SK-N-SH (cell line): ENCODE measurements at regions not wholly inside any gene's neighbourhood (a gene's known extent, or its start where the extent isn't known, plus 50 kb on each side); places are given as distances from the start of the nearest gene placed in this dataset.

Experiments used
- CHD2 ChIP-seq: fragments of 150-350 bp; IDR thresholded peaks from 2 replicates; pipeline ENCODE4 v1.6.1; 2018; ENCODE audit warnings: low read length; ENCODE audit not compliant: partially characterized antibody
- EP300 ChIP-seq, 2 experiments: IDR thresholded peaks; 2 replicates each; pipeline versions ENCODE4 v1.4.0 to v1.6.1; 2012; ENCODE audit warnings: borderline replicate concordance in 1 of 2, low read depth in 1 of 2, low read length in 1 of 2
- MEF2A ChIP-seq: IDR thresholded peaks from 2 replicates; pipeline ENCODE4 v1.4.0; 2012; ENCODE audit warnings: low read depth, borderline replicate concordance
- TAF1 ChIP-seq: IDR thresholded peaks from 2 replicates; pipeline ENCODE4 v1.6.1; 2012; ENCODE audit warnings: low read depth, mild to moderate bottlenecking, low read length, moderate library complexity, borderline replicate concordance
- TF ChIP-seq, protein P1 (sequence below): fragments of 200-600 bp; sonication (generic); IDR thresholded peaks from 2 replicates; pipeline ENCODE4 v1.6.1; 2017; ENCODE audit warnings: antibody characterized with exemption, mild to moderate bottlenecking, moderate library complexity
- TF ChIP-seq, protein P2 (sequence below): IDR thresholded peaks from 2 replicates; pipeline ENCODE4 v1.4.0; 2012; ENCODE audit warnings: low read depth

DNA sequence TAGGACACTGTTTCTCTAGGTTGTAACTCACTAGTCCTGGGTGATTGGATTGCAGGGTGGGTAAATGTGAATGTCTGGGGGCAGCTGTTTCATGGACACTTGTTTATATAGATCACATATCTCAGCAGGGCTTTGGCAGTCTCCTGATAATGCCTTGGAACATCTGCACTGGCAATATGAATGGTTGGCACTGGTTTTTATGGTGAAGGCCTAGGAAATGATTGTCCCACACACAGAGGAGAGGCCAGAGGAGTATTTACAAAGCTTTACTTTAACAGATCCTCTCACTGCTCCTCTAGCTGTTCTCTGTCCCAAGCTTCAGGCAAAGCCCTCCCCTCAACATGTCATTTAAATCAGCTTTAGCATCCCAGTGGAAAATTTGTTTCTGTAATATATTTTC is 171.3 kb upstream of the STEAP4 start:
- TF ChIP-seq, protein P1, sequence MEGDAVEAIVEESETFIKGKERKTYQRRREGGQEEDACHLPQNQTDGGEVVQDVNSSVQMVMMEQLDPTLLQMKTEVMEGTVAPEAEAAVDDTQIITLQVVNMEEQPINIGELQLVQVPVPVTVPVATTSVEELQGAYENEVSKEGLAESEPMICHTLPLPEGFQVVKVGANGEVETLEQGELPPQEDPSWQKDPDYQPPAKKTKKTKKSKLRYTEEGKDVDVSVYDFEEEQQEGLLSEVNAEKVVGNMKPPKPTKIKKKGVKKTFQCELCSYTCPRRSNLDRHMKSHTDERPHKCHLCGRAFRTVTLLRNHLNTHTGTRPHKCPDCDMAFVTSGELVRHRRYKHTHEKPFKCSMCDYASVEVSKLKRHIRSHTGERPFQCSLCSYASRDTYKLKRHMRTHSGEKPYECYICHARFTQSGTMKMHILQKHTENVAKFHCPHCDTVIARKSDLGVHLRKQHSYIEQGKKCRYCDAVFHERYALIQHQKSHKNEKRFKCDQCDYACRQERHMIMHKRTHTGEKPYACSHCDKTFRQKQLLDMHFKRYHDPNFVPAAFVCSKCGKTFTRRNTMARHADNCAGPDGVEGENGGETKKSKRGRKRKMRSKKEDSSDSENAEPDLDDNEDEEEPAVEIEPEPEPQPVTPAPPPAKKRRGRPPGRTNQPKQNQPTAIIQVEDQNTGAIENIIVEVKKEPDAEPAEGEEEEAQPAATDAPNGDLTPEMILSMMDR: no peak
- no peak for TF ChIP-seq CHD2
- TF ChIP-seq MEF2A: no peak
- no peak for TF ChIP-seq EP300 (IDR thresholded peaks at IDR 0.05; ENCODE audit: borderline replicate concordance in 1 of 2, low read depth in 1 of 2, low read length in 1 of 2)
- no peak for TF ChIP-seq TAF1
- TF ChIP-seq, protein P2, sequence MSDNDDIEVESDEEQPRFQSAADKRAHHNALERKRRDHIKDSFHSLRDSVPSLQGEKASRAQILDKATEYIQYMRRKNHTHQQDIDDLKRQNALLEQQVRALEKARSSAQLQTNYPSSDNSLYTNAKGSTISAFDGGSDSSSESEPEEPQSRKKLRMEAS: no peak
